Lower leg skin (tissue), 4 donors: ENCODE measurements at regions not wholly inside any gene's neighbourhood (a gene's known extent, or its start where the extent isn't known, plus 50 kb on each side); places are given as distances from the start of the nearest gene placed in this dataset.

Experiments
- DNase-seq, 2 donors: peaks; one replicate each; pipeline ENCODE4 v3.0.0-alpha.2; 2019; ENCODE audit warnings: low spot score in 2 of 2
- H3K4me3 ChIP-seq: fragments of 200-600 bp; sonication (generic); 2 replicates; pipeline ENCODE4 v1.5.1; 2017; ENCODE audit warnings: mild to moderate bottlenecking, low read depth; ENCODE audit not compliant: poor library complexity, severe bottlenecking
- CTCF ChIP-seq, 3 donors: fragments of 450-650 bp; IDR thresholded peaks; one replicate each; pipeline ENCODE4 v1.5.1; 2016; ENCODE audit warnings: antibody characterized with exemption in 3 of 3, mild to moderate bottlenecking in 3 of 3, moderate library complexity in 2 of 3
- POLR2A ChIP-seq, 2 donors: fragments of 450-650 bp; IDR thresholded peaks; one replicate each; pipeline ENCODE4 v1.6.1; 2016 to 2017; ENCODE audit warnings: antibody characterized with exemption in 2 of 2, mild to moderate bottlenecking in 1 of 2, moderate library complexity in 1 of 2
- WGBS, 2 donors: methylation state at CpG; one replicate each; pipeline ENCODE4 v1.1.5; 2018; 5-methylcytosine and 5-hydroxymethylcytosine counted together
- intact Hi-C: fragments of 100-400 bp; cut with DNase I; formaldehyde crosslinking; loops from one replicate; pipeline ENCODE4 v1.15.0; 2023; ENCODE audit warnings: low total_unique reads

- TF ChIP-seq POLR2A (IDR thresholded peaks at IDR 0.05) (no peak), CTCF (IDR thresholded peaks at IDR 0.05) (no peak)
- no peak for DNase-seq
- H3K4me3 ChIP-seq, result no peak overlapping the region
- WGBS, 2 donors, result 64 to 71% methylated on average over 4 of the region's 4 CpGs
- intact Hi-C loops, result no loop called here
These were observed 125.4 kb upstream of the MINDY3 start for GRCh38 chr10:15985690-15986089.

DNA sequence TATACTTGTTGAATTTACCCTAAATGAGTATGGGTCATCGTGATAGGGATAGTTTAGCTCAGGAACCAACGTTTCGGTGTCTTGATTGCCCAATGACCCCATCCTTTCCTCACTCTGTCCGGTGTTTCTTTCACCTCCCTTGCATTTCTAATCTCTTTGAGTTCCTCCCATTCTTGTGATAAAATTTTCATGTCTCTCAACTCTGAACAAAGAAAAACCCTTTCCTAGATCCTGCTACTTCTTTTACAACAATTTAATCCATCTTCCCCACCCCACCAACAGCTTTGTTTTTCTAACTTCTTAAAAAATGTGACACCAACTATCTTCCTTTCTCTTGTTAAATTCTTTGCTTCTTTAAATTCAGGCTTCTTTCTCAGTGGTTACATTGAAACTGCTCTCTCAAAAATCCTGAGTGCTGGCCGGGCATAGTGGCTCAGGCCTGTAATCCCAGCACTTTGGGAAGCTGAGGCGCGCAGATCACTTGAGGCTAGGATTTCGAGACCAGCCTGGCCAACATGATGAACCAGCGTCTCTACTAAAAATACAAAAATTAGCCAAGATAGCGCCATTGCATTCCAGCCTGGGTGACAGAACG lies 130.3 kb upstream of the MINDY3 start:
- WGBS, 2 donors, result 79 to 80% methylated on average over 11 of the region's 11 CpGs
- no peak for DNase-seq
- no peak overlapping the region for H3K4me3 ChIP-seq
- intact Hi-C loops, result no loop called here
- TF ChIP-seq POLR2A (IDR thresholded peaks at IDR 0.05), result no peak

- TF ChIP-seq CTCF (IDR thresholded peaks at IDR 0.05) (no peak), POLR2A (IDR thresholded peaks at IDR 0.05) (no peak)
- intact Hi-C loops, result no loop called here
- 84 to 86% methylated on average over 4 of the region's 4 CpGs for WGBS, 2 donors
- DNase-seq, result no peak
- H3K4me3 ChIP-seq, result no peak overlapping the region
These were observed 137.0 kb upstream of the MINDY3 start for GRCh38 chr10:15997313-15997712.

- no peak overlapping the region for H3K4me3 ChIP-seq
- intact Hi-C loops, result no loop called here
- no peak for TF ChIP-seq POLR2A (IDR thresholded peaks at IDR 0.05)
- no peak for TF ChIP-seq CTCF (IDR thresholded peaks at IDR 0.05)
- no peak for DNase-seq
- WGBS, 2 donors, result 63 to 68% methylated on average over 1 of the region's 1 CpG
These were observed 141.3 kb upstream of the MINDY3 start for GRCh38 chr10:16001581-16001980.

DNA sequence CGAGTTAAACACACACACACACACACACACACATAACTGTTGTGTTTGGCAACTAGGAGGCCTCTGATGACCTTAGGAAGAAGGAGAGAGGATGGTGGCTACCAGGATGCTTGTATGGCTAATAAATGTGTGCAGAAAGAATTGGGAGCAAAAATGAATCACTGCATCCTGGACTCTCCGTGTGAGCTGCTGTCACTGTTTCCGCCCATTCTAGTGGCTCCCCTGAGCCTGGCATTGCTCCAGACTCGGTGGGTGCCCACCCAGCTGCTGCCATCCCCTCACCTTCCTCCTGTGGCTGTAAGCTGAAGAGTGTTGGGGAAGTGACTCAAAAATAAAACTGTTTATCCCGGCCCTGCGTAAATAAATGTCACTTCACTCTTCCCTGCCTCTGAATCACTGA lies 149.5 kb upstream of the MINDY3 start:
- intact Hi-C loops, result no loop called here
- TF ChIP-seq CTCF (IDR thresholded peaks at IDR 0.05) (no peak), POLR2A (IDR thresholded peaks at IDR 0.05) (no peak)
- H3K4me3 ChIP-seq, result no peak overlapping the region
- 59 to 69% methylated on average over 6 of the region's 6 CpGs for WGBS, 2 donors
- DNase-seq, result no peak

GRCh38 chr10:16011548-16011947 lies 151.2 kb upstream of the MINDY3 start:
- intact Hi-C loops, result no loop called here

More at GRCh38 chr10:16011548-16011947, 151.2 kb upstream of the MINDY3 start:
- no peak for DNase-seq
- no peak overlapping the region for H3K4me3 ChIP-seq
- TF ChIP-seq CTCF (IDR thresholded peaks at IDR 0.05) (no peak), POLR2A (IDR thresholded peaks at IDR 0.05) (no peak)
